CD4-positive, alpha-beta memory T cell (primary cell): ENCODE measurements at regions not wholly inside any gene's neighbourhood (a gene's known extent, or its start where the extent isn't known, plus 50 kb on each side); places are given as distances from the start of the nearest gene placed in this dataset.

ENCODE experiments used
- CTCF ChIA-PET: fragments of 350-600 bp; sonication (Branson Sonifier 250); formaldehyde crosslinking; loops from one replicate; lab custom pipeline; 2021; ENCODE audit warnings: inconsistent platforms; ENCODE audit not compliant: partially characterized antibody; lab: Charles Lee
- POLR2A ChIA-PET: fragments of 350-600 bp; sonication (Branson Sonifier 250); formaldehyde crosslinking; loops from one replicate; lab custom pipeline; 2021; ENCODE audit not compliant: partially characterized antibody; lab: Charles Lee
- DNase-seq, 5 donors: peaks; one replicate each; pipeline versions ENCODE4 v3.0.0 to v3.0.0-alpha.2; 2020 to 2022; ENCODE audit warnings: mixed read lengths in 1 of 5
- H3K27ac ChIP-seq: one replicate; pipeline ENCODE4 v1.7.0; 2013; ENCODE audit warnings: low read depth, low read length
- H3K27me3 ChIP-seq: 2 replicates; pipeline ENCODE4 v1.7.0; 2013; ENCODE audit warnings: mild to moderate bottlenecking, low read length, moderate library complexity; ENCODE audit not compliant: insufficient read depth
- H3K36me3 ChIP-seq: 2 replicates; pipeline ENCODE4 v1.7.0; 2013; ENCODE audit warnings: mild to moderate bottlenecking, low read length, moderate library complexity; ENCODE audit not compliant: insufficient read depth
- H3K4me1 ChIP-seq: 2 replicates; pipeline ENCODE4 v1.7.0; 2013; ENCODE audit warnings: mild to moderate bottlenecking, low read length, moderate library complexity; ENCODE audit not compliant: insufficient read depth
- H3K4me3 ChIP-seq, 2 donors: one replicate each; pipeline ENCODE4 v1.7.0; 2013; ENCODE audit warnings: low read length in 2 of 2, mild to moderate bottlenecking in 1 of 2
- H3K9me3 ChIP-seq, 2 donors: one replicate each; pipeline ENCODE4 v1.7.0; 2013; ENCODE audit warnings: low read length in 2 of 2, control low read depth in 1 of 2; ENCODE audit not compliant: control insufficient read depth in 1 of 2
- H3K27ac Mint-ChIP-seq, 7 donors: one replicate each; pipeline ENCODE4 v1.8.0; 2020 to 2021; ENCODE audit warnings: mixed read lengths in 7 of 7, mild to moderate bottlenecking in 6 of 7, inconsistent platforms in 3 of 7, moderate library complexity in 3 of 7
- H3K27me3 Mint-ChIP-seq, 2 donors: one replicate each; pipeline ENCODE4 v1.8.0; 2020 to 2021; ENCODE audit warnings: mixed read lengths in 2 of 2
- H3K36me3 Mint-ChIP-seq, 2 donors: one replicate each; pipeline ENCODE4 v1.8.0; 2020 to 2021; ENCODE audit warnings: mixed read lengths in 2 of 2, inconsistent platforms in 1 of 2, mild to moderate bottlenecking in 1 of 2
- H3K4me1 Mint-ChIP-seq, 4 donors: one replicate each; pipeline ENCODE4 v1.8.0; 2020 to 2021; ENCODE audit warnings: mixed read lengths in 4 of 4, mild to moderate bottlenecking in 1 of 4
- H3K4me3 Mint-ChIP-seq, 8 donors: one replicate each; pipeline ENCODE4 v1.8.0; 2020 to 2021; ENCODE audit warnings: mixed read lengths in 8 of 8, mild to moderate bottlenecking in 7 of 8, moderate library complexity in 6 of 8, inconsistent platforms in 3 of 8
- H3K9me3 Mint-ChIP-seq, 8 donors: one replicate each; pipeline ENCODE4 v1.8.0; 2020 to 2021; ENCODE audit warnings: mixed read lengths in 8 of 8, mild to moderate bottlenecking in 5 of 8, inconsistent platforms in 3 of 8, moderate library complexity in 1 of 8
- intact Hi-C: fragments of 100-400 bp; cut with micrococcal nuclease; formaldehyde crosslinking; loops from one replicate; pipeline ENCODE4 v1.15.1; 2023

DNA sequence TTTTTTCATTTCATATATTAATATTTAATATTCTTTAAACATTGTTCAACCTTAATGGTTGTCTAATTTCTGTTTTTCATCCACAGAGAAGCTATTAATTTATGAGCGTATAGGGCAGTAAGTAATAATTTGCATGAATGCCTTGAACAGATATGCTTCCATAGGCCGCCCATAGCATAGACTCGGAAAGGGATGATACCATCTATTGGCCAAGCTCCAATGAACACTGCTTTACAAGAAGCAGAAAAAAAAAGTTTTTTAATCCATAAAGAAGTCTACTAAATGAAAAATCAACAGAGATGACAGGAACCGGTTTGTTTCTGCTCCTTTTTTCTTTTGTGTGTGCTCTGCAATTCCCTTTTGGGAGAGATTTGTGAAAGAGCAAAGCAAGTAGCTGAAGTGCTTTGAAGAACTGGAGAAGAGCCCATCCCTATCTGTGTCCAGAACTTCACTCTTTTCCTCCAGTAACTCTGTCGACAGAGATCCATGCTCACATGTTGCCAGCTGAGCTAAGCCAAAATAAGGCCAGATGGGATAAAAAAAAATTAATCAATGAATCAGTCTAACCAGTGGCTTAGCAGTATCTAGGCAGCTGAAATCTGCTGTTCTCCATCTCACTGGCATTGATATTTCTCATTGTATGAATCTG is 215.9 kb upstream of the SOX21 start:
- Histone ChIP-seq H3K9me3 (no peaks in the 10 kb centered on the region), H3K4me3 (no peak overlapping the region), H3K36me3 (no peaks in the 10 kb centered on the region), H3K27ac (no peak overlapping the region), H3K4me1 (no peaks in the 10 kb centered on the region), H3K27me3 (no peaks in the 10 kb centered on the region)
- ChIA-PET POLR2A (no interaction called here), CTCF (no interaction called here)
- Mint-ChIP-seq H3K4me1 (no peaks in the 10 kb centered on the region), H3K4me3 (no peak overlapping the region), H3K36me3 (no peaks in the 10 kb centered on the region), H3K9me3 (peaks cover 0 to 8% (median 3%) of the 10 kb centered on the region in 8 donors), H3K27ac (no peak overlapping the region), H3K27me3 (peaks cover 6 to 9% of the 10 kb centered on the region in 2 donors)
- DNase-seq: no peak
- intact Hi-C loops: no loop called here

DNA sequence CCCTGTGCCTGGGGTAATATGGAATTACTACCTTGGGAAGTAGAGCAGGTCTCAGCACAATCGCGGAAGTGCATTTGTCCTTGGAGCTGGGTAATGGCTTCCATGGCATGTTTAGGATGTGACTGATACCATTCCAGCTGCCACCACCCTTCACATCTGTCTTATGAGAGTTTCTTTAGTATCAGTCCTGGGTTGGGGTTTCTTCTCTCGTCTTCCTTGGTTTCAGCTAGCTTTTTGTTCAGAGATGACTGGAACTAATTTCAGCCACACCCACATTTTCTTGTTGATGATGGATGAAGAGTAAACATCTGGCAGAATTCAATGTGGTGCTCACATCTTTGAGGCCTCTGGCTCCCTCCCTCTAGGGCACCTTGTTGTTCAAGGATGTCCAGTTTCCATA is 212.9 kb upstream of the SOX21 start:
- POLR2A ChIA-PET: no interaction called here

DNA sequence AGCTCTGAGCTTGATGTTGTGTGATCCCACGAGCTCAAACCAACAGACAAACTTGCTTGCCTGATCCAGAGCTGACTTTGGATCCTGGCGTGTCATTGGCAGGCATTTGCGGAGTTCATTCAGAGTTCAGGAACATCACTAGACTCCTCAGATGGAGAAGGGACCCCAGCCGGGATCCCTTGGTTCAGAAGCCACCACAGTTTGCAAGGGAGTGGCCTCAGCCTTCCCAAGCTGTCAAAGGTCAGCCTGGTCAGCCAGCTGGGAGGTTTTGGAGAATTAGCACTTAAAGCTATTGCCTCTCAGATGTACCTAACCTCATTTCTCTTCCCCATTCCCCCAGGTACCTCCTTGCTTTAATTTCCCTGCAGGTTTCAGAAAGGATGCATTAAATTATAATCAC is 208.8 kb upstream of the SOX21 start:
- no peaks in the 10 kb centered on the region for H3K9me3 Mint-ChIP-seq
- H3K4me3 ChIP-seq: no peak overlapping the region

More for the DNA sequence above, 212.9 kb upstream of the SOX21 start:
- Mint-ChIP-seq H3K27me3 (peaks cover 0 to 3% of the 10 kb centered on the region in 2 donors), H3K4me3 (no peak overlapping the region), H3K4me1 (no peaks in the 10 kb centered on the region), H3K27ac (no peak overlapping the region), H3K9me3 (no peaks in the 10 kb centered on the region), H3K36me3 (no peaks in the 10 kb centered on the region)
- Histone ChIP-seq H3K4me1 (no peaks in the 10 kb centered on the region), H3K27ac (no peak overlapping the region), H3K27me3 (no peaks in the 10 kb centered on the region), H3K36me3 (no peaks in the 10 kb centered on the region), H3K4me3 (no peak overlapping the region), H3K9me3 (no peaks in the 10 kb centered on the region)
- intact Hi-C loops: no loop called here
- CTCF ChIA-PET: no interaction called here
- no peak for DNase-seq

DNA sequence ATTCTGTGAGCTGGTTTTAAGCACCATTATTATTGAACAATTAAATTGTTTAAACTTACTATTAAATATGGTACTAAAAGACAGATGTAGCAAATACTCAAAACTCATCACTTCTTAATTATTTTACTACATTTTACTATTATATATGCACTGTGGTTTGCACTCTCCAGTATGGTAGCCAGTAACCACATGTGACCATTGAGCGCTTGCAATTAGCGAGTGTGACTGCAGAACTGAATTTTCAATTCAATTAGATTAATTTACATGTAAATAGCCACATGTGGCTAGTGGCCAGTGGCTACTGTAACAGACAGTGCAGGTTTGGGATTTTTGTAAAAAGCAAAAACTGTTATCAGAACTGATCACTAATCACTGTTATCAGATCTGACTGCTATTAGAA is 208.2 kb upstream of the SOX21 start:
- Histone ChIP-seq H3K27me3 (no peaks in the 10 kb centered on the region), H3K27ac (no peak overlapping the region), H3K4me3 (no peak overlapping the region), H3K36me3 (no peaks in the 10 kb centered on the region), H3K4me1 (no peaks in the 10 kb centered on the region), H3K9me3 (no peaks in the 10 kb centered on the region)
- ChIA-PET CTCF (no interaction called here), POLR2A (no interaction called here)
- no peak for DNase-seq
- Mint-ChIP-seq H3K4me1 (no peaks in the 10 kb centered on the region), H3K27me3 (peaks cover 0 to 6% of the 10 kb centered on the region in 2 donors), H3K4me3 (no peak overlapping the region), H3K36me3 (no peaks in the 10 kb centered on the region), H3K27ac (no peak overlapping the region), H3K9me3 (no peaks in the 10 kb centered on the region)
- intact Hi-C loops: no loop called here

More for the DNA sequence above, 208.8 kb upstream of the SOX21 start:
- peaks cover 0 to 6% of the 10 kb centered on the region in 2 donors for H3K27me3 Mint-ChIP-seq
- no peak for DNase-seq
- no peak overlapping the region for H3K27ac Mint-ChIP-seq
- no peak overlapping the region for H3K27ac ChIP-seq
- H3K4me1 ChIP-seq: no peaks in the 10 kb centered on the region
- CTCF ChIA-PET: no interaction called here
- H3K4me1 Mint-ChIP-seq: no peaks in the 10 kb centered on the region
- H3K27me3 ChIP-seq: no peaks in the 10 kb centered on the region
- H3K36me3 Mint-ChIP-seq: no peaks in the 10 kb centered on the region
- no peak overlapping the region for H3K4me3 Mint-ChIP-seq
- H3K36me3 ChIP-seq: no peaks in the 10 kb centered on the region
- intact Hi-C loops: no loop called here
- POLR2A ChIA-PET: no interaction called here
- H3K9me3 ChIP-seq: no peaks in the 10 kb centered on the region

DNA sequence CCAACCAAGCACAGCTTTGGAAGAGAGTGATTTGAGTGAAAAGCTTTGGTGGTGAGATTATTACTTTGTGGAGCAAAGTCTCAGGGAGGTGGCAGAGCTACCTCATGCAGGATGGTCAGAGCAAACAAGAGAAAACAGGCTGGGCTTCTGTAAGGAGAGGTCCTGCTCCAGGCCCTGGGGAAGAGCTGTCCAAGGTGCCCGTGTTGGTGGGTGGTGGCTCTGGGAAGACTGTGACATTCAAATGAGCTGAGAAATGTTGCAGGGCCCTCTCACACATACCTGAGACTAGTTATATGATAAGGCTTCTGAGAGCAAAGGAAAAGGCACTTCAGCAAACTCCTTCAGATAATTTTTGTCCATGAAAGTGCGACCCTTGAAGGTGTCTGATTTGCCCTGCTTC is 205.5 kb upstream of the SOX21 start:
- H3K27me3 ChIP-seq: no peaks in the 10 kb centered on the region
- no peak overlapping the region for H3K4me3 ChIP-seq
- CTCF ChIA-PET: no interaction called here
- DNase-seq: no peak
- no peaks in the 10 kb centered on the region for H3K36me3 Mint-ChIP-seq
- no peaks in the 10 kb centered on the region for H3K9me3 Mint-ChIP-seq
- no peak overlapping the region for H3K27ac ChIP-seq
- POLR2A ChIA-PET: no interaction called here
- H3K9me3 ChIP-seq: no peaks in the 10 kb centered on the region
- H3K36me3 ChIP-seq: no peaks in the 10 kb centered on the region
- H3K27me3 Mint-ChIP-seq: peaks cover 3 to 9% of the 10 kb centered on the region in 2 donors
- H3K4me1 Mint-ChIP-seq: no peaks in the 10 kb centered on the region
- no peak overlapping the region for H3K4me3 Mint-ChIP-seq
- H3K4me1 ChIP-seq: no peaks in the 10 kb centered on the region
- H3K27ac Mint-ChIP-seq: no peak overlapping the region
- intact Hi-C loops: no loop called here

DNA sequence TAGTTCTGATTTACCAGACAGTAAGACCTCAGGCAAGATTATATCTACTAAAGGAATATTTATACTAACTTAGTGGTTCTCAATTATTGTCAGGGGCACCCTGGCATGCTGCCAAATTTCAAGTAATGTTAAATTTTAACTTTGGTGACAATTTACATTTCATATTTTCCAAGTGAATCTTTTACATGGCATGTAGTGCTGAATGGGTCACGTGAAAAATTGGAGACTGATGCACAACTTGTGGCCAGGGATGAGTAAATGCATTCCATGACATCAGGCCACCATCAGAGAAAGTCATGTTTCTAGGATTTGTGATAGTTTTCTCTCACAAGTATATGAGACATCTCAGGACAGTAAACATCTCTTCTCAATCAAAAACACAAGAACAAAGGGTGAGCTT is 202.6 kb upstream of the SOX21 start:
- no peaks in the 10 kb centered on the region for H3K4me1 Mint-ChIP-seq
- Histone ChIP-seq H3K27me3 (no peaks in the 10 kb centered on the region), H3K4me1 (no peaks in the 10 kb centered on the region), H3K9me3 (no peaks in the 10 kb centered on the region), H3K27ac (no peak overlapping the region), H3K36me3 (no peaks in the 10 kb centered on the region), H3K4me3 (no peak overlapping the region)
- H3K36me3 Mint-ChIP-seq: no peaks in the 10 kb centered on the region
- H3K9me3 Mint-ChIP-seq: peaks cover 0 to 3% (median 0%) of the 10 kb centered on the region in 8 donors
- no peak for DNase-seq
- no peak overlapping the region for H3K4me3 Mint-ChIP-seq
- no peak overlapping the region for H3K27ac Mint-ChIP-seq
- peaks cover 19 to 21% of the 10 kb centered on the region in 2 donors for H3K27me3 Mint-ChIP-seq
- POLR2A ChIA-PET: no interaction called here
- CTCF ChIA-PET: no interaction called here
- intact Hi-C loops: no loop called here

DNA sequence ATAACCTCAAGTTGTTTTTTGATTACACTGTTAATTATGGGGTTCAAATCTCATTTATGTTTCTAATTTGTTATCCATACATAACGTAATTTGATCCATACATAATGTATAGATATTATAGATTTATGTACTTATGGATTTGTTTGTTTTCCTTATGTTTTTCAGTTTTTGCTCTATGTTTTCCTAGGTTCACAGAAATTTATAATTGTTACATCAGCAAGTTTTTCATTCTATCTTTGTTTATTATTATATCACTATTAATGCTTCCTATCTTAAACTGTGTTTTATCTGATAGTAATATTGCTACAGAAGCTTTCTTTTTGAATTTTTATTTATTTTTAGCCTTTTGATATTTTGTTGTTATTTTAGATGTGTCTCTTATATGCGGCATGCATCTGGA is 194.3 kb upstream of the SOX21 start:
- Histone ChIP-seq H3K27ac (no peak overlapping the region), H3K36me3 (no peaks in the 10 kb centered on the region), H3K9me3 (no peaks in the 10 kb centered on the region), H3K27me3 (no peaks in the 10 kb centered on the region), H3K4me3 (no peak overlapping the region), H3K4me1 (no peaks in the 10 kb centered on the region)
- H3K36me3 Mint-ChIP-seq: no peaks in the 10 kb centered on the region
- H3K4me1 Mint-ChIP-seq: no peaks in the 10 kb centered on the region
- ChIA-PET POLR2A (no interaction called here), CTCF (no interaction called here)
- no peak overlapping the region for H3K27ac Mint-ChIP-seq
- peaks cover 19% of the 10 kb centered on the region in 2 donors for H3K27me3 Mint-ChIP-seq
- peaks cover 0 to 3% (median 0%) of the 10 kb centered on the region in 8 donors for H3K9me3 Mint-ChIP-seq
- DNase-seq: no peak
- H3K4me3 Mint-ChIP-seq: no peak overlapping the region
- intact Hi-C loops: no loop called here
